Eye (tissue), 1 donor: ENCODE measurements at regions not wholly inside any gene's neighbourhood (a gene's known extent, or its start where the extent isn't known, plus 50 kb on each side); places are given as distances from the start of the nearest gene placed in this dataset.

Experiments
- DNase-seq: peaks from one replicate; pipeline ENCODE4 v3.0.0-alpha.2; 2015

GRCh38 chr4:189305500-189305899 lies 635.2 kb upstream of the FRG1 start:
- DNase-seq, result peak; percentile 63

GRCh38 chr4:189311251-189311650 lies 629.4 kb upstream of the FRG1 start:
- no peak for DNase-seq

- DNase-seq, result no peak
Observed at GRCh38 chr4:189313064-189313463, 627.6 kb upstream of the FRG1 start.

- no peak for DNase-seq
Observed at GRCh38 chr4:189313861-189314513, 626.7 kb upstream of the FRG1 start.

GRCh38 chr4:189322426-189322825 lies 618.2 kb upstream of the FRG1 start:
- no peak for DNase-seq

GRCh38 chr4:189341881-189342280 lies 598.8 kb upstream of the FRG1 start:
- no peak for DNase-seq

GRCh38 chr4:189355590-189355989 lies 585.1 kb upstream of the FRG1 start:
- DNase-seq, result no peak

- peak; percentile 8 for DNase-seq
Observed at GRCh38 chr4:189362364-189362763, 578.3 kb upstream of the FRG1 start.

GRCh38 chr4:189364032-189364449 lies 576.6 kb upstream of the FRG1 start:
- no peak for DNase-seq

GRCh38 chr4:189365451-189365850 lies 575.2 kb upstream of the FRG1 start:
- DNase-seq, result no peak

GRCh38 chr4:189367832-189368231 lies 572.8 kb upstream of the FRG1 start:
- DNase-seq, result no peak

- no peak for DNase-seq
Observed at GRCh38 chr4:189374176-189374575, 566.5 kb upstream of the FRG1 start.

- DNase-seq, result no peak
Observed at GRCh38 chr4:189376901-189377300, 563.8 kb upstream of the FRG1 start.

- DNase-seq, result peak; percentile 6
Observed at GRCh38 chr4:189377569-189377968, 563.1 kb upstream of the FRG1 start.

GRCh38 chr4:189385098-189385497 lies 555.6 kb upstream of the FRG1 start:
- DNase-seq, result no peak

GRCh38 chr4:189385579-189385978 lies 555.1 kb upstream of the FRG1 start:
- no peak for DNase-seq

GRCh38 chr4:189396435-189396834 lies 544.2 kb upstream of the FRG1 start:
- no peak for DNase-seq

GRCh38 chr4:189404271-189404670 lies 536.4 kb upstream of the FRG1 start:
- no peak for DNase-seq

GRCh38 chr4:189409158-189409557 lies 531.5 kb upstream of the FRG1 start:
- DNase-seq, result no peak

GRCh38 chr4:189414021-189414420 lies 526.7 kb upstream of the FRG1 start:
- no peak for DNase-seq

GRCh38 chr4:189420572-189420971 lies 520.1 kb upstream of the FRG1 start:
- DNase-seq, result no peak

- DNase-seq, result no peak
Observed at GRCh38 chr4:189436207-189436606, 504.5 kb upstream of the FRG1 start.

GRCh38 chr4:189440716-189441115 lies 500.0 kb upstream of the FRG1 start:
- DNase-seq, result no peak

- peak; percentile 16 for DNase-seq
Observed at GRCh38 chr4:189443341-189443740, 497.3 kb upstream of the FRG1 start.

GRCh38 chr4:189445613-189446012 lies 495.1 kb upstream of the FRG1 start:
- DNase-seq, result peak; percentile 27
